Glutamatergic neuron (in vitro differentiated cells): ENCODE measurements at regions not wholly inside any gene's neighbourhood (a gene's known extent, or its start where the extent isn't known, plus 50 kb on each side); places are given as distances from the start of the nearest gene placed in this dataset.

Experiments used
- DNase-seq: peaks from one replicate; pipeline ENCODE4 v3.0.0; 2022
- H3K27ac Mint-ChIP-seq: one replicate; pipeline ENCODE4 v1.8.0; 2020; ENCODE audit warnings: mild to moderate bottlenecking, mixed read lengths, inconsistent platforms; ENCODE audit not compliant: unreplicated experiment
- H3K27me3 Mint-ChIP-seq: one replicate; pipeline ENCODE4 v1.8.0; 2020; ENCODE audit warnings: mild to moderate bottlenecking, moderate library complexity, mixed read lengths, inconsistent platforms; ENCODE audit not compliant: unreplicated experiment
- H3K36me3 Mint-ChIP-seq: one replicate; pipeline ENCODE4 v1.8.0; 2020; ENCODE audit warnings: mild to moderate bottlenecking, mixed read lengths, inconsistent platforms; ENCODE audit not compliant: unreplicated experiment
- H3K4me1 Mint-ChIP-seq: one replicate; pipeline ENCODE4 v1.8.0; 2020; ENCODE audit warnings: mild to moderate bottlenecking, low read depth, mixed read lengths, inconsistent platforms; ENCODE audit not compliant: unreplicated experiment
- H3K4me3 Mint-ChIP-seq: one replicate; pipeline ENCODE4 v1.8.0; 2020; ENCODE audit warnings: mild to moderate bottlenecking, mixed read lengths, inconsistent platforms; ENCODE audit not compliant: unreplicated experiment
- H3K9me3 Mint-ChIP-seq: one replicate; pipeline ENCODE4 v1.8.0; 2020; ENCODE audit warnings: mild to moderate bottlenecking, moderate library complexity, mixed read lengths, inconsistent platforms; ENCODE audit not compliant: unreplicated experiment
- CTCF ChIP-seq: fragments of 200-600 bp; sonication (generic); IDR thresholded peaks from one replicate; pipeline ENCODE4 v1.5.0; 2021; ENCODE audit not compliant: partially characterized antibody, unreplicated experiment

- Mint-ChIP-seq H3K4me3 (no peak overlapping the region), H3K4me1 (no peaks in the 10 kb centered on the region), H3K27ac (no peak overlapping the region), H3K9me3 (peaks cover 3% of the 10 kb centered on the region), H3K27me3 (peaks cover 4% of the 10 kb centered on the region), H3K36me3 (peaks cover 9% of the 10 kb centered on the region)
- DNase-seq = no peak
- TF ChIP-seq CTCF = no peak
These were observed 222.1 kb upstream of the INTU start for GRCh38 chr4:127410644-127411043.

DNA sequence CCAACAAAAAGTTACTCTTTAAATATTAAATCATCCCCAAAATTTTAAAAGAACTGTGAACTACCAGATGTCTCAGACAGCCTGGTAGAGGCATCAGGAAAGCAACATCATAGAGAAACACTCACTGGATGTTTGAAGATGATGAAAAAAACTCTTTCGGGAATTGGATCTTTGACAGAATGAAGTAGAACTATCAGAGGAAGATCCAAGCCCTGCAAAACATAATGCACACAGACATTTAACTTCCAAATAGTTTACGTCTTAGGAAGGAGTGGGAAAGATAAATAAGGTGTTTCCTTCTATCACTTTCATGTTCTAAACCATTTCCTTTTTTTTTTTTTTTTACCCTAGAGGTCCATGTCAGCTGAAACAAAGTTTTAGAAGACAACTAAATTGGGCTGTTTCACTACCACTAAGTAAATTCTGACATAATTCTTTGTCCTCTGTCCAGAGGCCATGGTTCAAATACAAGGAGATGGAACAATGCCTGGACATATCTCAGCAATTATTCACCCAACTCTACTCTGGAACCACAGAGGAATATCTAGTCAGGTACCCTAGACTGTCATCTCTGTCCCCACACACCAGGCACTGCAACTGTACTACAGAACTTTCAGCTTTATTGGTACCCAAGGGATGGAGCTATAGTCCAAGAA, 217.7 kb upstream of the INTU start:
- no peak for DNase-seq
- H3K4me1 Mint-ChIP-seq = peaks cover 2% of the 10 kb centered on the region
- no peak overlapping the region for H3K4me3 Mint-ChIP-seq
- TF ChIP-seq CTCF = no peak
- no peak overlapping the region for H3K27ac Mint-ChIP-seq
- no peaks in the 10 kb centered on the region for H3K9me3 Mint-ChIP-seq
- no peaks in the 10 kb centered on the region for H3K36me3 Mint-ChIP-seq
- peaks cover 2% of the 10 kb centered on the region for H3K27me3 Mint-ChIP-seq

DNA sequence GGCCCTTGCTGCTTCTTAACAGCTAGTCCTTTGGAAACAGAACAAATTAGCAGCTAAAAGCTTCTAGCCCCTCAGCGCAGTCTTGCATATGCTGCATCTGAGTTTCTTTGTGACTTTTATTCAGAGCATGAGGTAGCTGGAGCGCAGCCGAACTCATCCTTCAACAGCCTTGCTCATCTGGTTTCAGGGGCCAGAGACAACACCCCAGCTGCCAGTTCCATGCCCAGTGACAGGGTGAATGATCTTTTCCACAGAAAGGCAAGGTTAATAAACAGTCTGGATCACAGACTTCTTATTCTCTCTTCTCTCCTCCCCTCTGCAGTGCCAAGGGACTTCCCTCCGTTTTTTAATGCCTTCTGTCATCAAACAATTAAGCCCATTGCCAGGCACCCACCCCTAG, 216.6 kb upstream of the INTU start:
- peaks cover 2% of the 10 kb centered on the region for H3K4me1 Mint-ChIP-seq
- no peaks in the 10 kb centered on the region for H3K9me3 Mint-ChIP-seq
- no peaks in the 10 kb centered on the region for H3K36me3 Mint-ChIP-seq
- TF ChIP-seq CTCF = no peak
- peaks cover 2% of the 10 kb centered on the region for H3K27me3 Mint-ChIP-seq
- DNase-seq = no peak
- no peak overlapping the region for H3K4me3 Mint-ChIP-seq
- no peak overlapping the region for H3K27ac Mint-ChIP-seq

- H3K27ac Mint-ChIP-seq = no peak overlapping the region
- H3K36me3 Mint-ChIP-seq = no peaks in the 10 kb centered on the region
- H3K9me3 Mint-ChIP-seq = no peaks in the 10 kb centered on the region
- no peak for DNase-seq
- no peak overlapping the region for H3K4me3 Mint-ChIP-seq
- H3K4me1 Mint-ChIP-seq = peaks cover 2% of the 10 kb centered on the region
- no peak for TF ChIP-seq CTCF
- no peaks in the 10 kb centered on the region for H3K27me3 Mint-ChIP-seq
These were observed 214.7 kb upstream of the INTU start for GRCh38 chr4:127417885-127418535.

- Mint-ChIP-seq H3K36me3 (no peaks in the 10 kb centered on the region), H3K27ac (no peak overlapping the region), H3K4me3 (no peak overlapping the region), H3K4me1 (peaks cover 2% of the 10 kb centered on the region), H3K27me3 (no peaks in the 10 kb centered on the region), H3K9me3 (no peaks in the 10 kb centered on the region)
- TF ChIP-seq CTCF = no peak
- DNase-seq = no peak
These were observed 213.3 kb upstream of the INTU start for GRCh38 chr4:127419431-127419830.
